ENCODE measurements at regions not wholly inside any gene's neighbourhood (a gene's known extent, or its start where the extent isn't known, plus 50 kb on each side); places are given as distances from the start of the nearest gene placed in this dataset.
A peak's percentile ranks its signal among the peaks of the same experiment; 100 is the strongest.

GRCh38 chr13:111470933-111471332, 150.5 kb downstream of the TEX29 start:
- no peaks in the 10 kb centered on the region for H3K27me3 ChIP-seq
- H3K27ac ChIP-seq, result no peak overlapping the region
- H3K4me2 ChIP-seq, result no peak overlapping the region
- Mint-ChIP-seq H3K27me3 (ENCODE audit: insufficient read depth, low read depth) (peaks cover 18% of the 10 kb centered on the region), H3K4me1 (no peaks in the 10 kb centered on the region), H3K27ac (no peak overlapping the region), H3K9me3 (peaks cover 5% of the 10 kb centered on the region), H3K36me3 (no peaks in the 10 kb centered on the region), H3K4me3 (no peak overlapping the region)
- DNase-seq (ENCODE audit: low spot score), result no peak
- no peaks in the 10 kb centered on the region for H3K79me2 ChIP-seq (ENCODE audit: low read depth)
- H3K4me3 ChIP-seq, result no peak overlapping the region
- no peaks in the 10 kb centered on the region for H4K20me1 ChIP-seq (ENCODE audit: low read depth)
- no peak for TF ChIP-seq EZH2phosphoT487 (IDR thresholded peaks at IDR 0.05)
- TF ChIP-seq EZH2 (IDR thresholded peaks at IDR 0.05), result no peak
- TF ChIP-seq CTCF (IDR thresholded peaks at IDR 0.05), result no peak
- H3K9me3 ChIP-seq (ENCODE audit: low read depth), result no peaks in the 10 kb centered on the region
- H3K9ac ChIP-seq, result no peak overlapping the region
- H3F3A ChIP-seq (ENCODE audit: low read depth), result no peaks in the 10 kb centered on the region
- no peak overlapping the region for H2AFZ ChIP-seq (replicated peaks)
- H3K36me3 ChIP-seq, result no peaks in the 10 kb centered on the region
- H3K4me1 ChIP-seq, result no peaks in the 10 kb centered on the region

- H3K27ac ChIP-seq, result no peak overlapping the region
- H3K27me3 ChIP-seq, result no peaks in the 10 kb centered on the region
- no peaks in the 10 kb centered on the region for H3F3A ChIP-seq (ENCODE audit: low read depth)
- no peak overlapping the region for H3K4me2 ChIP-seq
- no peaks in the 10 kb centered on the region for H3K36me3 ChIP-seq
- TF ChIP-seq EZH2 (IDR thresholded peaks at IDR 0.05) (no peak), EZH2phosphoT487 (IDR thresholded peaks at IDR 0.05) (no peak), CTCF (IDR thresholded peaks at IDR 0.05) (no peak)
- Mint-ChIP-seq H3K27ac (no peak overlapping the region), H3K27me3 (ENCODE audit: insufficient read depth, low read depth) (peaks cover 20% of the 10 kb centered on the region), H3K36me3 (no peaks in the 10 kb centered on the region), H3K9me3 (peaks cover 3% of the 10 kb centered on the region), H3K4me3 (no peak overlapping the region), H3K4me1 (no peaks in the 10 kb centered on the region)
- H4K20me1 ChIP-seq (ENCODE audit: low read depth), result no peaks in the 10 kb centered on the region
- H3K9ac ChIP-seq, result no peak overlapping the region
- H3K4me1 ChIP-seq, result no peaks in the 10 kb centered on the region
- no peaks in the 10 kb centered on the region for H3K9me3 ChIP-seq (ENCODE audit: low read depth)
- H3K4me3 ChIP-seq, result no peak overlapping the region
- H3K79me2 ChIP-seq (ENCODE audit: low read depth), result no peaks in the 10 kb centered on the region
- no peak overlapping the region for H2AFZ ChIP-seq (replicated peaks)
- DNase-seq (ENCODE audit: low spot score), result no peak
These were observed 151.6 kb downstream of the TEX29 start for GRCh38 chr13:111472083-111472482.

- H3K4me1 ChIP-seq, result no peaks in the 10 kb centered on the region
These were observed 152.4 kb downstream of the TEX29 start for GRCh38 chr13:111472559-111473460.

More at GRCh38 chr13:111472559-111473460, 152.4 kb downstream of the TEX29 start:
- Mint-ChIP-seq H3K27me3 (ENCODE audit: insufficient read depth, low read depth) (peaks cover 17% of the 10 kb centered on the region), H3K4me3 (no peak overlapping the region), H3K36me3 (no peaks in the 10 kb centered on the region), H3K9me3 (no peaks in the 10 kb centered on the region), H3K4me1 (no peaks in the 10 kb centered on the region), H3K27ac (peak overlapping the region; percentile 29)
- no peak for TF ChIP-seq EZH2 (IDR thresholded peaks at IDR 0.05)
- TF ChIP-seq EZH2phosphoT487 (IDR thresholded peaks at IDR 0.05), result no peak
- no peak for TF ChIP-seq CTCF (IDR thresholded peaks at IDR 0.05)
- DNase-seq (ENCODE audit: low spot score), result no peak
- H3K4me3 ChIP-seq, result no peak overlapping the region
- no peaks in the 10 kb centered on the region for H3F3A ChIP-seq (ENCODE audit: low read depth)
- H3K27me3 ChIP-seq, result no peaks in the 10 kb centered on the region
- H3K9ac ChIP-seq, result no peak overlapping the region
- no peaks in the 10 kb centered on the region for H3K79me2 ChIP-seq (ENCODE audit: low read depth)
- H3K9me3 ChIP-seq (ENCODE audit: low read depth), result no peaks in the 10 kb centered on the region
- no peak overlapping the region for H3K27ac ChIP-seq
- no peaks in the 10 kb centered on the region for H4K20me1 ChIP-seq (ENCODE audit: low read depth)
- no peak overlapping the region for H3K4me2 ChIP-seq
- H3K36me3 ChIP-seq, result no peaks in the 10 kb centered on the region
- no peak overlapping the region for H2AFZ ChIP-seq (replicated peaks)
